ENCODE measurements at regions not wholly inside any gene's neighbourhood (a gene's known extent, or its start where the extent isn't known, plus 50 kb on each side); places are given as distances from the start of the nearest gene placed in this dataset.

DNA sequence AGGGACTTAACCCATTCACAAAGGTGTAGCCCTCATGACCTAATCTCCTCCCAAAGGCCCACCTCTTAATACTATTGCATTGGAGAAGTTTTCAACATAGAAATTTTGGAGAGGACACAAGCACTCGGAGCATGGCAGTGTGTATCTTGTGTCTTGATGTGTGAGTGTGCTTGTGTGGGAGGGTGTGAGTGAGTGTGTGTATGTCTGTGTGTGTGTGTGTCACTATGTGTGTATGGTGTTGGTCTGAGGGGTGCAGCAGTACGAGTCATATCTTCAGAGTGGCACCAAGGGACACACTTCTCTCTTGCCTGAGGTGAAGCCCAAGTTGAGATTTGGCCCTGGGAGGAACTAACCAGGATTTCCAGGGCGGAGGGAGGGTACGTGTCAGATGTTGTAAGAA lies 73.7 kb downstream of the NAV1 start:
- DNase-seq, result no peak

GRCh38 chr1:201614262-201615015 lies 75.5 kb downstream of the NAV1 start:
- peak; percentile 34 for DNase-seq

GRCh38 chr1:201617157-201617556 lies 78.2 kb downstream of the NAV1 start:
- DNase-seq, result no peak

- no peak for DNase-seq
Measured at GRCh38 chr1:201618389-201618788, 79.5 kb downstream of the NAV1 start.

DNA sequence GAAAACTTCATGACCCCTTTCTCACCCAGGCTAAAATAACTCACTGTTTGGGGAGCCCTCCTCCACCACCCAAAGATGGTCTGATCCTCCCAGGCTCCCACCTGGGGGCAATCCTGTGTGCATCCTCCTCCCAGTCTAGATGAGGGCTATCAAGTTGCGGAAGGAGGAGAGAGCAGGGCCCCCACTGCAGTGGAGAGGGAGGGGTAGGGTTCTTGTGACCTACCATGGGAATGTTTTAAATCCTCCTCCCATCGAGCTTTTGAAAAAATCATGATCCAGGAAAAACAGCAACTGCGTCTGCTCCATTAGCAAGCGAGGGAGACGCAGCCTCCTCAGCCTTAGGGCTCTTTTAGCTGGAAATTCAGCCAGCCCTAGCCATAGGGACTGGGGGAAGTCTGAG lies 80.0 kb downstream of the NAV1 start:
- no peak for DNase-seq

DNA sequence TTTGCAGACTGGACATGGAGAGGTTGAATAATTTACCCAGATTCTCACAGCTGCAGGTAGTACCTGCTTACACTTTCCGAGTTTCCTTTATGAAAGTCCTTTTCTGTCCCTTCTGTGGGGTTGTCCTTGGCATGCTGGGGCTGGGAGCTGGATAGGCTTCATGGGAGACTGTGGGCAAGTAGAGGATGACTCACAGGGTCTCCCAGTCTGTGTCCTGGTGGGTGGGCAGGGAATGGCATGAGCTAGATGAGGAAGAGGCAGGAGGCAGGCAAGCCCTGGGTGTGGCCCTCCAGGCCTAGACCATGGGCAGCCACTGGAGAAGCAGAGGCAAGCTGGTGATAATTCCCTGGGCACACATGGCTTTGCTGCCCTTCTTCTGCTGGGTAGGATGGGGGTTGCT lies 80.6 kb downstream of the NAV1 start:
- no peak for DNase-seq

DNA sequence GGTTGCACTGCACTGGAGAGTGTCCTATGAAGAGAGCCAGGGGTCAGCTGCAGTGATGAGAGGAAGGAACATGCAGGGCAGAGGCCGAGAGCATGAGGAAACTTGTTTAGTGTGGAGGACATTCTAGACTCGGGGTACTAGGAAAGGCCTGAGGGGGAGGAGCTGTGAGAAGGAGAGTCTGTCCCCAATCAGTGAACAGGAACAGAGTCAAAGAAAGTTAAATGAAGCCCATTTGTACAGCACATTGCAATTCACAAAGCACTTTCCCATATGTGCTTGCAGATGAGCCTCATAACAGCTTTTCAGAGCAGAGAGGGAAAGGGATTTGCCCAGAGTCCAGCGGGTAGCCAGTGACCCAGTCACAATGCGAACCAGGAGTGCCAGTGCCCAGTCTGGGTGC lies 83.4 kb downstream of the NAV1 start:
- no peak for DNase-seq

- no peak for DNase-seq
Measured at GRCh38 chr1:201622824-201623223, 83.9 kb downstream of the NAV1 start.

DNA sequence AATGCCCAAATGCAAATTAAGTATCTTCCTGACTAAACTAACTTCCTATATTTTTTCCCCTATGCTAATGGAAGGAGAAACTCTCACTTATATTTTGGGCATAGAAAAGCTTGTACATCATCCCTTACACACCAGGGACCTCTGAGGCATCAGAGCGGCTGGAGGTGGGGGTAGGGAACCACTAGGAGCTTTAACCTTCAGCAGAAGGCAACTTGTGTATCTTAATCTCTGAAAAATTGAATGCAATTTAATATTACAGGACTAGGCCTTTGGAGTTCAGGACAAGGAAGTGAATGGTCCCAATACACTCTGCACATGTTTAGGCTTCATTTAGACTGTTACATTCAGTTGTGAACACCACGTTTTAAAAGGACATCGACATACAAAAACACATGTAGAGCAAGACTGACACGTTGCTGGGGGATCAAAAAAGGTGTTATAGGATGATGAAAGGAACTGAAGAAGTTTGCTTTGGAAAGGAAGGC lies 85.9 kb downstream of the NAV1 start:
- no peak for DNase-seq

DNA sequence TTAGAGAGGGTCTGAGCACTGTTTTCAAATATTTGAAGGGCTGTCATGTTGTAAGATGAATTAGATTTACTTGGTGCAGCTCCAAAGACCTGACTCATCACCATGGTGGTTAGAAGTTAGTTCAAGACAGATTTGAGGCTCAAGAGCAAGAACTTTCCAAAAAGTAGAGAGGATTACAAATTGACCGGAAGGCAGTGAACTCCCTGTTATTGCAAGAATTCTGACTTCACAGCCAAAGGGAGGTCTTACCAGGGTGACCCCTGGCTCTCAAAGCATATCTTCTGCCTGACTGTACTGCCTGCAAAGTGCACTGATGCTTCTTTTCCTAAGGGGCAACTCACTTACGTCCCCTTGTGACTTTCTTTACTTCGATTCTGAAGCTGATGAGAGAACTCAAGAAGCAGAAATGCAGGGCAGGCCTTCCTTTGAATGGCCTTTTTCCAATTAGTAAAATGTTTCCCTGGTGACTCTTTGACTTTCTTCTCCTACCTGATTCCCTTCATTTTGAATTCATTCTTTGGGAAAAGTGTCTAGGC lies 86.4 kb downstream of the NAV1 start:
- DNase-seq, result no peak

DNA sequence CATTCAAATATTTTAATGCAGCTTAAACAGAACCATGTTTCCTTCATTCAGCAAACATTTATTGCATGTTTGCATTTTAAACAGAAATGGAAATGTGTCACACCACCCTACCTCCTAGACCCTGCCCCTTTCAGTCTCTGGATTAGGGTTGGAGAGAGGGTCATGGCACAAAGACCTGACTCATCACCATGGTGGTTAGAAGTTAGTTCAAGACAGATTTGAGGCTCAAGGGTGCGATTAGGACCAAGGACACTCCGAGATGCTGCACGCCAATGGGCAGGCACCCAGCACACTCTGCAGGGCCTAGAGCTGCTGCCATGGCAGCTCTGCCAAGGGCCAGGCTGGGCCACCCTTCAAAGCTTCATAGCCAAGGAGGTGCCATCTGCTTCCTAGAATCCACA lies 86.9 kb downstream of the NAV1 start:
- DNase-seq, result no peak

GRCh38 chr1:201626629-201627275 lies 87.8 kb downstream of the NAV1 start:
- no peak for DNase-seq

DNA sequence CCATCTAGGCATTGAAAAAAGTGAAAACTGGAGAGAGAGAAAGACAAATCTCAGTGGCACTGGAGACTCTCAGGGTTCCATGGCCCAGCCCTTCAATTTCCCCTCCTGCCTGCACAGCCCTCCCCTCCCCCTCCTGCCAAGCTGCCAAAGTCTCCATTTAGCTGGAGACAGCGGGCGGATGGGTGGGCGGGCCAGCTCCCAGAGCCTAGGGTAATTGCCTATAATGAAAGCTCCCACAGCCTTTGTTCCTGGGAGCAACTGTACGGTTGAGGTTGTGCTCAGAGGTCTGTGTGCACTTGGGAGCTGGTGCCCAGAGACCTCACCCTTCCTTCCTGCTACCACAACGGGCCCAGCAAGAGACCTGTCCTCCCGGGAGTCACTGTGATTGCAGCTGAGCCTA lies 89.6 kb downstream of the NAV1 start:
- no peak for DNase-seq

DNA sequence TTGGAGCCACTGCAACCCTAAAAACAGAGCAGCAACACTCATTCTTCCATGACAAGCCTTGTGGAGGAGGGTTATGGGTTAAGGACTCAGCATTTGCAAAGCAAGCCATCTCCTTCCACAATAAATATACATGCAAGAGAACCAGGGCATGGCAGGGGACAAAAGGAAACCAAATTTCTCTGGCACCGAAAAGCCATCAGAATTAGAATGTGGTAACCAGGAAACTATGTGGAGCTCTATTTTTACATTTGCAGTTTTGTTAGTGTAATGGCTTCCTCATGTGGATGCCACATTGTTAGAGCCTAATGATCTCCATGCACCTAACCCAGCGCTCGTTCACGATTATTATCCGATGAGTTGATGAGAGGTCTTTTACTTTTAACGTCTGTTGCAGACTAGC lies 91.7 kb downstream of the NAV1 start:
- no peak for DNase-seq

GRCh38 chr1:201631037-201631436 lies 92.1 kb downstream of the NAV1 start:
- no peak for DNase-seq

DNA sequence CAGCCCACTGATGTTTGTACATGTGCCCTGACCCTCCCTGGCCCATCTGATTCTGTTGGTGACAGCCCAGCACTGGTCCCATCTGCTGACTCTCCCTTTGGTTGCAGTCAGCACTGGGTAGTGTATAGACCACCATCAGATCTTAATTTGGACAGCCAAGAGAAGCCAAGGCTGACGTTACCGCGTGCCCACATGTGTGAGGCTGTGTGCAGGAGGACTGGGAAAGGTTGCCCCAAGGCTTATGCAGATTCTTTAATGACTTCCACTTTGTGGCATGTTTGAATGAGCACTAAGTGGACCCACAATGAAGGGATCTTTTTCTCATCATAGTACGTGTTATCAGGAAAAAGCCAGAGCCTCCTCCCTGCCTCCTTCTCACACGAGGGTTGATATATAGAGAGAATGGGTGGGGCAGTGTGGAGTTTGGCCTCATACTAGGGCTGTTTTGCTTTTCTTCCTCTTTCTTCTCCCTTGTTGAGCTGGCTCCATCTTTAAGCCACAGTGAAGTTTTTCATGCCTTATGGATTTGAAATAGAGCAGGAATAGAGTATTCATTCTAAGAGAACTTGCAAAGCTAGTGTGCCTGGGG lies 93.5 kb downstream of the NAV1 start:
- no peak for DNase-seq

DNA sequence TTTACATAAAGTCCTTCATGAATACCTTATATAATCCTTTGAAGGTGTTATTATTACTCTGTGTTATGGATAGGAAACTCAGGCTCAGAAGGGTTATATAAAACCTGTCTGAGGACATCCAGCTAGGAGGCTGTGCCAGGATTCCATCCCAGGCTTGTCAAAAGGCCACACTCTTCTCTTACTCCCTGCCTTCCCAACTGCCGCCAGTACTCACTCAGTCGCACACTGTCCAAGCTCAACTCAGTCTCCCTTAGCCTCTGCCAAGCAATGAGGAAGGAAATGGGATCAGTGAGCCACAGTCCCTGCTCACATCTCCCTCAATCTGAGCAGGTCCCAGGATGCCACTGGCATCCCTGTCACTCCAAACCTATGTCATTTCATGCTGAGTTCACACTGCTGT lies 94.4 kb downstream of the NAV1 start:
- DNase-seq, result no peak

GRCh38 chr1:201633811-201634210 lies 94.9 kb downstream of the NAV1 start:
- no peak for DNase-seq

- no peak for DNase-seq
Measured at GRCh38 chr1:201634261-201634660, 95.3 kb downstream of the NAV1 start.

- DNase-seq, result no peak
Measured at GRCh38 chr1:201636097-201636496, 97.2 kb downstream of the NAV1 start.

DNA sequence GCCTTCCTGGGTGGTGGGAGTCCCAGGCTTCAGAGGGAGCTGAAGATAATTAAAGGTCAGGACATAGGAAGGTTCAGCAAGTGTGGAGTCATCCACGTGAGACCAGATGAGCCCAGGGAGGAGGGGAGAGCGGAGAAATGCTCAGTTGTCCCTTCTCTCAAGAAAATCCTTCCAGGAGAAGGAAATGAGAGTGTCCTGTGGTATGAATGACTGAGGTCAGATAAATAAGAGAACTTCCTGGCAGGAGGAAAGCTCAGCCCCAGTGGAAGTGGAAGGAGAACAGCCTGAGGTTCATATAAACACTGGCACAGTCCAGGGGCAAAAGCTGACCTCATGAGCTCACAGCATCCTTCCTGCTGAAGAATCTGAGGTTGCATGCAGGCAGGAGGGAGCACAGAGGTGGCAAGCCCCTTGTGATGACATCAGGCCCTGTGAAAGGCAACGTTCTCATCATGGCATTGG lies 97.6 kb downstream of the NAV1 start:
- no peak for DNase-seq

DNA sequence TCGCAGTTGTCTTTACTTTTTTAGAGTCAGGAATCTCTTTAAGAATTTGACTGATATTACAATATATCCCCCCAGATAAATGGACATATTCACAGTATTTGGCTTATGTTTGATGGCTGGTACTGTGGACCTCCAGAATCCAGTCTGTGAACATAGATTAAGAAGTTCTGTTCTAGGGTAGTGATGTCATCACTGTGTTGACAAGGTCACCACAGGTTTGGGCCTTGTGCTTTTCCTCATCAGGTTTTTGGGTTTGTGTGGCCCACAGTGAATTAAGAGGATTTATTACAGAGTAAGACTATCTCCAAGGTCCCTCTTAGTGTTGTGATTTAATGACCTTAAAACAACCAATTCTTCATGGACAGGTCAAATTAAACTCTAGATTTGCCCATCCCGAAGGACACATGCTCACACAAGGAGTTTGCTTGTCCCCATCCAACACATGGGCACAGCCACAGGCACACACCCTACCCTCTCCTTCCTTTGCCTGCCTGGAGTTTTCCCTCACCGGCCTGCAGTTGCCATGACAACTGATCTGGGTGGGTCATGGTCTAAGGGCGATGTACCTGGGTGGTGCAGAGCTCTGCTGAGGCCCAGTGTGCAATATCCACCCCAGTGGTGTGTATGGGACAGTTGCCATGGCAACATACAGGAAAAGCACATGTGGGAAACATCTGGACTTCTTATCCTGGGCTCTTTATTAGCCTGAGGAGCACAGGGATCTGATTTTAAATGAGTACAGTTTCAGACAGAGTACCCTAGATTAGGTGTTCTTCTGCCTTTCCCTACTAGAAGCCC lies 98.6 kb downstream of the NAV1 start:
- no peak for DNase-seq

GRCh38 chr1:201639391-201639790 lies 100.5 kb downstream of the NAV1 start:
- DNase-seq, result no peak
